ENCODE measurements at regions not wholly inside any gene's neighbourhood (a gene's known extent, or its start where the extent isn't known, plus 50 kb on each side); places are given as distances from the start of the nearest gene placed in this dataset.

- TF ChIP-seq, protein P1, sequence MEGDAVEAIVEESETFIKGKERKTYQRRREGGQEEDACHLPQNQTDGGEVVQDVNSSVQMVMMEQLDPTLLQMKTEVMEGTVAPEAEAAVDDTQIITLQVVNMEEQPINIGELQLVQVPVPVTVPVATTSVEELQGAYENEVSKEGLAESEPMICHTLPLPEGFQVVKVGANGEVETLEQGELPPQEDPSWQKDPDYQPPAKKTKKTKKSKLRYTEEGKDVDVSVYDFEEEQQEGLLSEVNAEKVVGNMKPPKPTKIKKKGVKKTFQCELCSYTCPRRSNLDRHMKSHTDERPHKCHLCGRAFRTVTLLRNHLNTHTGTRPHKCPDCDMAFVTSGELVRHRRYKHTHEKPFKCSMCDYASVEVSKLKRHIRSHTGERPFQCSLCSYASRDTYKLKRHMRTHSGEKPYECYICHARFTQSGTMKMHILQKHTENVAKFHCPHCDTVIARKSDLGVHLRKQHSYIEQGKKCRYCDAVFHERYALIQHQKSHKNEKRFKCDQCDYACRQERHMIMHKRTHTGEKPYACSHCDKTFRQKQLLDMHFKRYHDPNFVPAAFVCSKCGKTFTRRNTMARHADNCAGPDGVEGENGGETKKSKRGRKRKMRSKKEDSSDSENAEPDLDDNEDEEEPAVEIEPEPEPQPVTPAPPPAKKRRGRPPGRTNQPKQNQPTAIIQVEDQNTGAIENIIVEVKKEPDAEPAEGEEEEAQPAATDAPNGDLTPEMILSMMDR (IDR thresholded peaks at IDR 0.05) = no peak
- TF ChIP-seq POLR2A (IDR thresholded peaks at IDR 0.05) (no peak), POLR2AphosphoS5 (IDR thresholded peaks at IDR 0.05; ENCODE audit: insufficient read depth in 1 of 2, low read depth in 1 of 2) (no peak)
These were observed 94.3 kb upstream of the ITGB1 start for GRCh38 chr10:33052263-33052875.

Measured in vagina (tissue), 2 donors.